Mucosa of descending colon (tissue), 3 donors: ENCODE measurements at regions not wholly inside any gene's neighbourhood (a gene's known extent, or its start where the extent isn't known, plus 50 kb on each side); places are given as distances from the start of the nearest gene placed in this dataset.

Source experiments
- ATAC-seq: fragments of 200-7000 bp; cut with Tn5 transposase; one replicate; pipeline ENCODE4 v1.9.1; 2020; ENCODE audit warnings: mild to moderate bottlenecking, moderate library complexity
- DNase-seq, 3 donors: peaks; one replicate each; pipeline ENCODE4 v3.0.0-alpha.2; 2020
- H3K36me3 ChIP-seq: fragments of 200-600 bp; one replicate; pipeline ENCODE4 v1.8.0; 2021; ENCODE audit warnings: low read depth, mild to moderate bottlenecking
- H3K4me1 ChIP-seq: fragments of 200-600 bp; one replicate; pipeline ENCODE4 v1.8.0; 2021; ENCODE audit warnings: low read depth, mild to moderate bottlenecking
- H3K4me3 ChIP-seq: fragments of 200-600 bp; one replicate; pipeline ENCODE4 v1.8.0; 2021; ENCODE audit warnings: mild to moderate bottlenecking
- H3K9me3 ChIP-seq: fragments of 200-600 bp; one replicate; pipeline ENCODE4 v1.8.0; 2021; ENCODE audit warnings: mild to moderate bottlenecking
- intact Hi-C, 2 donors: fragments of 100-400 bp; cut with DNase I in 1 of 2; cut with micrococcal nuclease in 1 of 2; formaldehyde crosslinking; loops; one replicate each; pipeline versions ENCODE4 v1.11.0 to v1.11.1; 2022; cut with DNase I, micrococcal nuclease
- TF ChIP-seq, protein P1 (sequence below): fragments of 200-600 bp; IDR thresholded peaks from one replicate; pipeline ENCODE4 v1.8.0; 2022; ENCODE audit warnings: antibody characterized with exemption, mild to moderate bottlenecking
- donor health status: DM: no; HTN: no; CAD: no; lungs with moderate emphysema.
- donor health status: DM: no; HTN: no; CAD: no.
- donor health status: DM: no; HTN: yes; CAD: no.

DNA sequence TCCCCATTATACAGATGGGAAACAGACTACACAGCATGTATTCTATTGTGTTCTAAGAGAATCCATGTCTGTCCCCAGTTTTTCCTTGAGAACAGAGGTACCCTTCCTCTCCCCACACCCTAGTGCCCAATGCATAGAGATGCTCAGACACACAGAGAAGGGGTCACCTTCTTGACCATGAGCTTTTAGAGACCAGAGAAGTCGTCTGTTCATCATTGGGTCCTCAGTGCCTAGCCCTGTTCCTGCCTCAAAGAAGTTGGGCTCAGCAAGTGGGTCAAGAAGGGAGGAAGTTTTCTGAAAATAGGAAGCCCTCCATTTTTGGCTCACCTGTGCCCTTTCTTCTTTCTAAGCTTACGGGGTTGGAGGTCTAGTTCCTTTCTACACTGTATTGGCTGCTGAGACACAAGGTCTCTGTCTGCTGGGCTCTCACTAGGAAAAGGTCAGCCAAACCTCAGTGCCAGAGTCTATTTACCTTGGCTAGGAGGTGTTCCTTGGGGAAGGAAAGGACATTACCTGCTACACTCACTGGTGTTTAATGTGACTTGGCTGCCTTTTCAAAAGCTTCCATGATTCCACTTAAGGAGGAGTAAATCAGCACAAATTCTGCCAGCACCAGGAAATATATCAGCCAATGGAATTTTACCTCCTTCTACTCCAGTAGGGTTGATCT is 198.5 kb upstream of the PWP1 start:
- Histone ChIP-seq H3K4me3 (no peak overlapping the region), H3K4me1 (peaks cover 11% of the 10 kb centered on the region), H3K36me3 (no peaks in the 10 kb centered on the region), H3K9me3 (no peaks in the 10 kb centered on the region)
- no peak for DNase-seq
- intact Hi-C loops, result no loop called here
- TF ChIP-seq, protein P1, sequence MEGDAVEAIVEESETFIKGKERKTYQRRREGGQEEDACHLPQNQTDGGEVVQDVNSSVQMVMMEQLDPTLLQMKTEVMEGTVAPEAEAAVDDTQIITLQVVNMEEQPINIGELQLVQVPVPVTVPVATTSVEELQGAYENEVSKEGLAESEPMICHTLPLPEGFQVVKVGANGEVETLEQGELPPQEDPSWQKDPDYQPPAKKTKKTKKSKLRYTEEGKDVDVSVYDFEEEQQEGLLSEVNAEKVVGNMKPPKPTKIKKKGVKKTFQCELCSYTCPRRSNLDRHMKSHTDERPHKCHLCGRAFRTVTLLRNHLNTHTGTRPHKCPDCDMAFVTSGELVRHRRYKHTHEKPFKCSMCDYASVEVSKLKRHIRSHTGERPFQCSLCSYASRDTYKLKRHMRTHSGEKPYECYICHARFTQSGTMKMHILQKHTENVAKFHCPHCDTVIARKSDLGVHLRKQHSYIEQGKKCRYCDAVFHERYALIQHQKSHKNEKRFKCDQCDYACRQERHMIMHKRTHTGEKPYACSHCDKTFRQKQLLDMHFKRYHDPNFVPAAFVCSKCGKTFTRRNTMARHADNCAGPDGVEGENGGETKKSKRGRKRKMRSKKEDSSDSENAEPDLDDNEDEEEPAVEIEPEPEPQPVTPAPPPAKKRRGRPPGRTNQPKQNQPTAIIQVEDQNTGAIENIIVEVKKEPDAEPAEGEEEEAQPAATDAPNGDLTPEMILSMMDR, result no peak
- ATAC-seq, result peak; percentile 28

DNA sequence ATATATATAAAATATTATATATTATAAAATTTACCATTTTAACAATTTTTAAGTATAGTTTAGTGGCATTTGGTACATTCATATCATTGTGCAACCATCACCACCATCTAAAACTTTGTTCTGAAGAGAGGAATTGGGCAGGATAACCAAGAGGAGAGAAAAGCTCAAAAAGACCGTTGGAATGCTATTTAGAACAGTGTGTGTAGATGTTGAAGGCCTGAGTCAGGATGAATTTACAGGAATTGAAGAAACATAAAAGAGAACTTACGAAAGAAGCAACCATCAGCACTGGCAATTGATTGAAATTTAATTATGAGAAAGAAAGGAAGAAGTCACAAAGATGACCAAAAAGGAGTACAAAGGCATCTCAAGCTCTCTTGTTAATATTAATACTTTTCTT is 196.9 kb upstream of the PWP1 start:
- DNase-seq, result no peak
- TF ChIP-seq, protein P1, result no peak
- Histone ChIP-seq H3K36me3 (no peaks in the 10 kb centered on the region), H3K4me1 (peaks cover 22% of the 10 kb centered on the region), H3K9me3 (no peaks in the 10 kb centered on the region), H3K4me3 (no peak overlapping the region)
- intact Hi-C loops, result no loop called here
- no peak for ATAC-seq

DNA sequence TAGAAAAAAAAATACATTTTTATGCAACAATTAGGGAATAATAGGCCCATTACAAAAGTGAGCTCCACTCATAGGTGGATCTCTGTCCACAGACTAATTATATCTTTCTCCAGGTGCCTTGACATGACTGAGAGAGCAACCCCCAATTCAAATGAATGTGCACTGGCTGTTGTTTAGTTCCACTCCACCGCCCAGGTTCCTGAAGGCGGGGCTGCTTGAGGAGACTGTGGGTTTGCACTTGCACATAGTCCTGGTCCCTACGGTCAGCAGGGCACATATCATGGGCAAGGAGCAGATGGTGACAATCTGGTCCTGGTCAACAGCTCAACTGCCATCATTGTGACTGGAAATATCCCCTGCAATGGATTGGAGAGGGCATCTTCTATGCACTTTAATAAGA is 195.6 kb upstream of the PWP1 start:
- intact Hi-C loops, result no loop called here

DNA sequence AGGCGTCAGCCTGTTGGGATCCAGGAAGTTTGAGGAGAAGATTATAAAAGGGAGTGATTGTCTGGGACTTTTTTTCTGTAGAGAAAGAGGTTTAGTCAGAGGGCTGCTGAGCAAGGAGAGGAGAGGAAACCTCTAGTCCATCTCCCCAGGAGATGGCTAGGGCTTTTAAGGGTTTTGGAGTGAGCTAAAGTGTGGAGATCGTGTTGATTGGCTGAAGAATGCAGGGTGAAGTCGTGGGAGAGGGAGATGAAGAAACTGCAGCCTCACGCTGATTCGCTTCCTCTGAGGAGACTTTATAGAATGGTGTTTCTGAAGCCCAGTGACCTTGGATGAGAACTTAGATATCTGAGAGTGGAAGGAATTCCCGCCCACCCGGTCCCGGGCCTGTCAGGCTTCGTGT is 193.7 kb upstream of the PWP1 start:
- Histone ChIP-seq H3K4me3 (no peak overlapping the region), H3K9me3 (no peaks in the 10 kb centered on the region), H3K4me1 (peaks cover 14% of the 10 kb centered on the region), H3K36me3 (no peaks in the 10 kb centered on the region)
- ATAC-seq (peak; percentile 24), DNase-seq (peak in 1 of 3 donors; percentile 7)
- TF ChIP-seq, protein P1, result no peak
- intact Hi-C loops, result no loop called here

More for the DNA sequence above, 195.6 kb upstream of the PWP1 start:
- H3K4me1 ChIP-seq, result peaks cover 22% of the 10 kb centered on the region
- no peaks in the 10 kb centered on the region for H3K9me3 ChIP-seq
- no peak for ATAC-seq
- no peaks in the 10 kb centered on the region for H3K36me3 ChIP-seq
- TF ChIP-seq, protein P1, result no peak
- DNase-seq, result peak in 2 of 3 donors; percentile 8 to 36
- no peak overlapping the region for H3K4me3 ChIP-seq

DNA sequence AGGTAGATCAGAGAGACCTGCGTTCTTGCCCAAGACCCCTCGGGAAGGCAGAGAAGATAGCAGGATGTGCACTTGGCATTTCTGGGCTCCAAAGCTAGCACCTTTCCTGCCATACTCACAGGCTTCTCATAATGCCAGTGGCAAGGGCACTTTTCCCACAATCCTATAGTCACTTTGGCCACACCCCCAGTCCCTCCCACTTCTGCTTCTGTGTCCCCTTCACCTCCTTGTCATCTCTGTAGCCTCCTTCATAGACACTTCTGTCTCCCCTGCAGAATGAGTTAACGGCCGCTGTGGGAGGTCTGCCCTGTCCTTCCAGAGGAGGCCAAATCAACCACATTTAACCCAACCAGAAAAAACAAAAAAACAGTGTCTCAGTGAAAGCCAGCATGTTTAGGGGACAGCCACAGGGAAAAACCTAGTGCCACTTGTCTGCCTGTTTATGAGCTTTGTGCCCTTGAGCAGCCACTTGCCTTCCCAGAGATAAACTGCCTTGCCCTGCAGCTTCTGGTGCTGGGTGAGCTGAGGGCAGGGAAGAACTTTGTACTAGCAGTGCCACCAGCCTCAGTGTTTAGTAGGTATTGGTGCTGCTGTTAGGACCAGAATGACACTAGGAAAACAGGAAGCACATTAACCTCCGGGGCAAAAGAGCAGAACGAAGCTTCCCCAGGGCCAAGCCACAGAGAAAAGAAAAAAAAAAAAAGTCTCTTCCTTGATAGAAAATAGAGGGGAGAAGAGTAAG is 193.0 kb upstream of the PWP1 start:
- peaks cover 14% of the 10 kb centered on the region for H3K4me1 ChIP-seq
- no peak overlapping the region for H3K4me3 ChIP-seq
- ATAC-seq (peak; percentile 93), DNase-seq (peak in 2 of 3 donors; percentile 67 to 70)
- H3K9me3 ChIP-seq, result no peaks in the 10 kb centered on the region
- intact Hi-C loops, result no loop called here
- TF ChIP-seq, protein P1, result no peak
- H3K36me3 ChIP-seq, result no peaks in the 10 kb centered on the region
